Amniotic epithelial cell (primary cell): ENCODE measurements at regions not wholly inside any gene's neighbourhood (a gene's known extent, or its start where the extent isn't known, plus 50 kb on each side); places are given as distances from the start of the nearest gene placed in this dataset.
"Not testable (repeated sequence)": the region's sequence is repeated elsewhere in the genome, so short reads cannot be mapped to it uniquely, and the experiment has no call there.

Source experiments
- DNase-seq: peaks from one replicate; pipeline ENCODE4 v3.0.0-alpha.2; 2010; ENCODE audit warnings: low read depth

- no peak for DNase-seq
Observed at GRCh38 chr6:159400826-159401225, 231.6 kb downstream of the FNDC1 start.

DNA sequence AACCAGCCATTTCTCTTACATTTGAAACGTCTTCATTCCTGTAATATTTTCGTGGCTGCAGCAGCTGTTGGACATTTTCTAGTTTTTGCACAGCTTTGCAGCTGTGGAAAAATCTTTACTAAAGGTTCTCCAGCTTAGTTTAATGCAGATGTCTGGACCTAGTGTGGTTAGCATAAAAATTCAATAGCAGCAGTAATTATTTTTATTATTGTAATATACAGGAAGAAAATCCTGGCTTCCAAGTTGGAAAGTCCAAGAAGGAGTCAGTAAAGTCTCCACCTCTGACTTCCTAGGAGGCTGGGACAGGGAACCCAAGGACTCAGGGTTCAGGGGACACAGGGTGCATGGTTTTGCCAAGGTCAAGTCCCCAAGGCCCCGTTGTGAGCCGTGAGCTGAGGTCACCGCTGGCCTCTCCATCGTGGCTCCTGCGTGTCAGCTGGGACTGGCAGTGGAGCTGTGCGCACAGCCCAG, 230.6 kb downstream of the FNDC1 start:
- no peak for DNase-seq

DNA sequence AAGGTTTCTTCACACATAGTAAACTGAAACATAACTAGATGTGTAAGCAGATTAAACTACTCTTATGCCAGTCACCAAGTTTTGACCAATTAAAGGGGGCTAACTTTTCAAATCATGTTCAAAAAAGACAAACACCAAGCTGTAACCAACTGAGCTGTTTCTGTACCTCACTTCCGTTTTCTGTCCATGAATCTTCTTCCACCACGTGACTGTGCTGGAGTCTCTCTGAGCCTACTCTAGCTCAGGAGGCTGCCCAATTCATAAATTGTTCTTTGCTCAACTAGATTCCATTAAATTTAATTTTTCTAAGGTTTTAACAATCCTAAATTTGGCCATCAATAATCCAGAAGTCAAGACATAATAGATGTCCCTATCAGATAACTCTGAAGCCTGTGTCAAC, 229.4 kb downstream of the FNDC1 start:
- DNase-seq, result no peak

- DNase-seq, result no peak
Observed at GRCh38 chr6:159397753-159398152, 228.6 kb downstream of the FNDC1 start.

DNA sequence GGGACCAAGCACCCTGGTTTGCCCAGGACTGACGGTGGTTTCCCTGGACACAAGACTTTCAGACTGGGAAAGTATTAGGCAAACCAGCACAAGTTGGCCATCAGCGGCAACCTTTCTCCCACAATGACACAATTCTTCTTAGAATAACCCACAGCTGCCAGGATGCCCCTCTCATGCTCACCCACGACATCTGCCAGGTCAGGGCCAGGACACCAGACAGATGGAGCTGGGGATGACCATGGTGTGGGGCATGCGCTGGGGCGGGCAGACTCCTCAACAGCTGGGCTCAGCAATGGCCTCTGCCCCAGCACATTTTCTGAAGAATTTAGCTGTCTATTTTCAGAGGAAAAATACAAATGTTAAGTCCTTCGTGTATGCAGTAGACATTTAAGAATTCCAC, 226.4 kb downstream of the FNDC1 start:
- no peak for DNase-seq

GRCh38 chr6:159392695-159393094, 223.5 kb downstream of the FNDC1 start:
- not testable (repeated sequence) for DNase-seq

- DNase-seq, result no peak
Observed at GRCh38 chr6:159390381-159390780, 221.2 kb downstream of the FNDC1 start.

DNA sequence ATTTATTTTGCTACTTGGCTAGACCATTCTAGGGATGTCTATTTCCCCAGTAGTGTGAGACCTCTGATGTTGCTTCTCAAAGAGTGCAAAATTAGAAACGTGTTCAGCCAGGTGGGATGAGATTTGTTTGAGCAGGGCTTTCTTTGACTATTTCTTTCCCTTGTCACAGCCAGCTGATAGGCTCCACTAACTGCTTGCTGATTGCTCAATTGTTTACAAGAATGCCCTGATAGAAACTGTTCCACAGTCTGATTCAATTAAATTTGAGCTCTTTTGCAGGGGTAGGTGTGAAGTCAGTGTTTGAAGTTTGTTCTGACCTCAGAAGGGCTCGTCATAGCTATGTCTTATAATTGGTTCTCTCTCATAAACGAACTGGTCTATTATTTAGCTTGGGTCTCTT, 220.5 kb downstream of the FNDC1 start:
- DNase-seq, result no peak

- DNase-seq, result no peak
Observed at GRCh38 chr6:159380114-159380513, 210.9 kb downstream of the FNDC1 start.

DNA sequence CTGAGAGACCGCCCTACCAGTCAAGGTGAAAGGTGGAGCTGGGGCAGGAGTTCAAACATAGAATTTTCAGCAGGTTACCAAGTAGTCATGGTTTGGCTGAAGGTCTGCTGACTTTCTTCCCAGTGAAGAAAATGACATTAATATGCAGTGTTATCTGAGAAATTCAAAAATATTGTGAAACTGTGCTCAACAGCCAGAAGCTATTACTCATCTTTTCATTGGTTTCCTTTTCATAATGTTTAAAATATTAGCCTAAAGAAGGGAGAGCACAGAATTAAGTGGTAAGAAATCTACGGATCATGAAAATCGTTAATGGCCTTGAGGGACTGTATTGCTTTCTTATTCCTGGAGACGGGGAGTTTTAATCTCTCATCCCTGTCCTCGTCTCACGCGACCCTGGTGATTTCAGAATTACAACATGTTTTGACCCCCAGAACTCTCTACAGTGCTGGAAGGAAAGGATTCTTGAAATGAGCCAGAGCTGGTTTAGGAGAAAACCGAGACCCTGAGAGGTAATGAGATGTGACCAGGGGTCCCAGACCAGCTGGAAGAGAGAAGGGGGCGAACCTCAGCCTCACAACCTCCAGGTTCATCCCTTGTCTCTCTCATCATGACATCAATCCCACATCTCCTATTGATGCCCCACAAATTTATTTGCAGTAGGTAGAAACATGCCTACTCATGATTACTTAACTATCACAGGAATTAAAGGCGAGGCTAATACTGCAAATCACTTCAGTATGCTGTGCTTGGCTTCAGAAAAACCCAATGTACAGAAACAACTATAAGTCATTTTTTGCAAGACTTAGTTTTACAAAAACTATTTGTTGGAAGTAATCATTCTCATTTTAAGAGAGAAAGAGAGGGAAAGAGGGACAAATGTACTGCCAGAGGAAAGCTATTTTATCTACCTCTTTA, 209.5 kb downstream of the FNDC1 start:
- DNase-seq, result no peak

GRCh38 chr6:159376516-159377158, 207.4 kb downstream of the FNDC1 start:
- DNase-seq, result no peak

GRCh38 chr6:159375014-159375413, 205.8 kb downstream of the FNDC1 start:
- no peak for DNase-seq

DNA sequence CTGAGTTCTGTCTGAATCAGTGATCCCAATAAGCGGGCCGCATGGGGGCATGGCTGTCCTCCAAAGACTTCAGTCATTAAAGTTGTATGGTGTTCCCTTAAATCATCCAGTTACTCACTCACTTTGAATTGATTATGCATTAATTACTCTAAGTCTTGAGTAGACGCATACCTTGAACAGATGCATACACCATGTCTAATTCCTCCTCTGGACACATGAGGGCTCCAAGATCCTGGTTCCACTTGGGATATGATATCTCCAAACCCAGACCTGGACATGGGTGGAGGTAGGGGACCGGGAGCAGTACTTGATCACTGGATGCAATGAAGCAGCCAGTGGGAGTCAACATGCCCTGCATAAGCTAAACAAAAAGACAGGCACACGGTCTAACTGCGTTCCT, 204.5 kb downstream of the FNDC1 start:
- DNase-seq, result no peak

DNA sequence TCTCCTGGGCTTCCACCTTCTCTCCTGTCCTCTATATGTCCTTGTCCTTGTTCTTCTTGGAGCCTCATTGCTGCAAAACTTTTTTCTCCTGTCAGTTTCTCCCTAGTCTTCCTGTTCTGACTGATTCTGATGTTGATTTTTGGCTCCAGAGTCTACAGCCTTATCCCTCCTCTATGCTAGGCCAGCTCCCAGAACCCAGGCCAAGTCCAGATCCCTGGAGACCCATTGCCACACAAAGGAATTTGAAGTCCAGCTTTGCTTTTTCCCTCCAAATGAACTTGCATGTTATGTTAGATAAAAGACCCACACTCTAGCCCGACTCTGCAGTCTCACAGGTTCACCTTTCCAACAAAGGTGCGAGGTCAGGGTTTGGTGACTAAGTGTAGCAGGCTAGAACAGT, 203.1 kb downstream of the FNDC1 start:
- no peak for DNase-seq

- DNase-seq, result no peak
Observed at GRCh38 chr6:159360306-159360705, 191.1 kb downstream of the FNDC1 start.

DNA sequence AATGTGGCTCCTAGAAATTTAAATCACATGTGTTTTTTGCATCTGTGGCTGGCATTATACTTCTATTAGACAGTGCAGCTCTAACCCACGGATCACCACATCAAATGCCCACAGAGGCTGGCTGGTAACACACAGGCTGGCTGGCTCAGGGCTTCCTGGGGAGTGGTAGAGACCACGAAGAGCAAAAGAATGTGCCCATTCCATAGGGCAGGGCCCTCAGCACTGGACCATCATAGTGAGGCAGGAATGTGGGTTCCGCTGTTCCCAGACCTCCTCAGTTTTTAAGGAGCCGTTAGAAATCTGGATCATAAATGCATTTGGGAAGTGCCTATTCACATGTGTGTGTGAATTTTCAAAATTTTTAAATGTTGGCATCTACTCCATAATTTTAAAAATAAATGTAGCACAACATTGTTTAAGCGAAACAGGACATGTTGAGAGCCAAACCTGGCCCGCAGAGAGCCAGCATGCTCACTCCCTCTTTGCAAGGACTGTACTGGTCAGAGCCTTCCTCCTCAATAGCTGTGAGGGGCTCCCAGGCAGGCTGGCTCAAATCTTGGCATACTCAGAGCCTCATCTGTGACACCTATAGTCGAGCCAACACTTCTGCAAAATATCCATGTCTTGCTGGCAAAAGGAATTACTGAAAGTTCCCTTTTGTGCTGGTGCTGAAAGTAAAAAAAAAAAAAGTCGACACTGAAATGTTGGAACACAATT, 190.5 kb downstream of the FNDC1 start:
- no peak for DNase-seq

DNA sequence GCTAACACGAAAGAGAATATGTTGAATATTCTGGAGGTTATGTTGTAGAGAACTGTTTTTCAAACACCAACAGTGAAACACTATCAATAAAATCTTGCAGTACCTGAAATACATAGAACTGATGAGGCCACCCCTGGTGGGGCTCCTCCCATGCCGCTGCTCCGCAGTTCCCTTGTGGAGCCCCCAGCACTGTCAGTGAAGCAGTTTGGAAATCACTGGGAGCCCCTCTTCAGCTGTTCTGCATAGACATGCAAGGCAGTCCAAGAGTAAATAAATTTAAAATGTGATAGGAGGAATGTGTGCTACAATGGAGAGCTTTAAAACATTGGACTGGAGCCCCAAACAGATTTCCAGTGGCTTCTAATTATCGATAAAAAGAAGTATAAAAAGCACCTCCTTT, 189.4 kb downstream of the FNDC1 start:
- no peak for DNase-seq

DNA sequence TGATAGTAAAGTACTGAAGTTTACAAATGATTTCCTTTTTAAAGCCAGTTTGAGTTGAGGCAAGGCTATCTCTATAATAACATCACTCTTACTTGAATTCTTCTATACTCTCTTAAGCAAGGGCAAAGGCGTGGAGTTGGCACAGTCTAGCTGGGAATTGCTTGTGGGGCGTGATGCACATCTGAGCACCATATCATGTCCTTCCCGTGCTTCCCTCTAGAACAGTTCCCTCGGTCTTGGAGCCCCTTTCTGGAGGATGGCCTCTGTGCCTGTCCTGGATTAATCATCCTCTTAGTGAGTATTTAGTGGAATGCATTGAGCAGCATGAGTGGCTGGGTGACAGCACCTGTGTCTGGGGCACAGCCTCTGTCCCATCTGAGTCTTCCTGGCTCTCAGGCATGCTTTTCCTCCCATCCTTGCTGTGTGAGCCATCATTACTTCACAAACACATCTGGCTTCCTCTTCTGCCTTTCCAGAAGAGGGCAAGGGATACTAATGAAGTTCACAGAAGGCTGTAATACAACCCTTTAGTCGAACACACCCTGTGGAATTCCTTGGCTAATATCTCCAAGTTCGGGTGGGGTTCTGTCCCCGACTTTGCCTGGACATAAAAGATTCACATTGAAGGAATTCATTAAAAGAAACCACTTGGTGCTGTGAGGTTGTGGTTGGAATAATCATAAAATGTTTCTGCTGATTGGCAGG, 188.2 kb downstream of the FNDC1 start:
- DNase-seq, result no peak

GRCh38 chr6:159353193-159353592, 184.0 kb downstream of the FNDC1 start:
- DNase-seq, result no peak

DNA sequence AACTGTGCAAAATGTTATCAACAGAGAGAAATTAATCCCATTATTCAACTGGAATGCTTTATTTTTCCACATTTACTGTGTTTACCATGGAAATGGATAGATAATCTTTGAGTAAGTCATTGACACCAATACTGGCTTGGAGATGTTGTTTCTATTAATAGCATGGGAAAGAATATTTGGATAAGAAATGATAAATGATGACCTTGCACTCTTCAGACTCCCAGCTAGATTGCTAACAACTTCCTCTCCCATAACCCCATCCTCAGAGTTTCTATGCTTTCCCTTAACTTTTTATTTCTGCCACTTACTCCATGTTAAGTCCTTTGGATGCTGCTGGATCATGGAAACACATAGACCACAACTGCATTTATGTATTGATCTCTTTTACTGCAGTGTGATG, 182.5 kb downstream of the FNDC1 start:
- no peak for DNase-seq

- DNase-seq, result no peak
Observed at GRCh38 chr6:159349915-159350314, 180.7 kb downstream of the FNDC1 start.

- DNase-seq, result no peak
Observed at GRCh38 chr6:159343709-159344108, 174.5 kb downstream of the FNDC1 start.
